22Rv1 (cell line): ENCODE measurements at regions not wholly inside any gene's neighbourhood (a gene's known extent, or its start where the extent isn't known, plus 50 kb on each side); places are given as distances from the start of the nearest gene placed in this dataset.

Source experiments
- CTCF ChIP-seq: fragments of 450-650 bp; IDR thresholded peaks from 2 replicates; pipeline ENCODE4 v1.5.1; 2017; ENCODE audit warnings: mild to moderate bottlenecking
- ZFX ChIP-seq: fragments of 450-650 bp; IDR thresholded peaks from 2 replicates; pipeline ENCODE4 v1.6.1; 2017; ENCODE audit warnings: antibody characterized with exemption, borderline replicate concordance

GRCh38 chr5:107324809-107325208 is 345.9 kb downstream of the EFNA5 start:
- TF ChIP-seq CTCF (no peak), ZFX (no peak)
